GM12874 (cell line): ENCODE measurements at regions not wholly inside any gene's neighbourhood (a gene's known extent, or its start where the extent isn't known, plus 50 kb on each side); places are given as distances from the start of the nearest gene placed in this dataset.

Source experiments
- TF ChIP-seq, protein P1 (sequence below): IDR thresholded peaks from 2 replicates; pipeline ENCODE4 v1.5.1; 2011; ENCODE audit warnings: low read depth, mild to moderate bottlenecking, control low read depth, low read length, moderate library complexity; ENCODE audit not compliant: insufficient read depth

DNA sequence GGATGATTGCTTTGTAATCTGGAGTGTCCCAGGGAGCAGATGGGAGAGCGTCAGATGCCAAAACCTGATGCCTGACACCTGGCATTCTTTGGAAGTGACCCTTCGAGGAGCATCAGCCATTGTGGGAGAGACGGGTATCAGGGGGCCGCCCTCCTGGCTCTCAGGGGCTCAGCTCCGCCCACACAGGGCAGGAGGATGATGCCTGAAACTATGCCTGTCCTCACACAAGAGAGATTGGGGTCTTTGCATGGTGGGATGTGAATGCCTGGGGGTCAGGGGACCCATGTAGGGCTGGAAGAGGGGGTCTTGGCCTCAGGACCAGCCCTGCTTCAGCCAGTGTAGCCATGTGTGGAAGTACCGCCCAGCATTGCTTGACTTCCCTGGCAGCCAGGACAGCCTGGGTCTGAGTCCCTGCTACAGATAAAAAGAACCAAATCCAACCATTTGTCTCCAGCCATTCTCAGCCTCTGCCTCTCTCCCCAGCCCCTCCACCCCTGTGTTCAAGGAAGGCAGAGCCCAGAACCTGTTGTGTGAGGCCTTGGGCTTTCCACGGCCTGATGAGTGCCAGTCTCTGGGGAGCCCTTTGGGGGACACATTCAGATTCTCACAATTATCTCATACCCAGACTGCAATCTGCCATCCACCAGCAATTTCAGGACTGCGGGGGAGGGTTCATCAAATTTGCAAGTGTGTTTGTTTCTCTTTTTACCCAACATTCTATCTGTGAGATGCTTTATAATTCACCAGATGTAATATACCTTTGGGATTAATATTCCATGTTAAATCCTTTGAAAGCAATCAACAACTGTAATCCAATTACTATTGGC is 371.2 kb downstream of the PREX1 start:
- TF ChIP-seq, protein P1, sequence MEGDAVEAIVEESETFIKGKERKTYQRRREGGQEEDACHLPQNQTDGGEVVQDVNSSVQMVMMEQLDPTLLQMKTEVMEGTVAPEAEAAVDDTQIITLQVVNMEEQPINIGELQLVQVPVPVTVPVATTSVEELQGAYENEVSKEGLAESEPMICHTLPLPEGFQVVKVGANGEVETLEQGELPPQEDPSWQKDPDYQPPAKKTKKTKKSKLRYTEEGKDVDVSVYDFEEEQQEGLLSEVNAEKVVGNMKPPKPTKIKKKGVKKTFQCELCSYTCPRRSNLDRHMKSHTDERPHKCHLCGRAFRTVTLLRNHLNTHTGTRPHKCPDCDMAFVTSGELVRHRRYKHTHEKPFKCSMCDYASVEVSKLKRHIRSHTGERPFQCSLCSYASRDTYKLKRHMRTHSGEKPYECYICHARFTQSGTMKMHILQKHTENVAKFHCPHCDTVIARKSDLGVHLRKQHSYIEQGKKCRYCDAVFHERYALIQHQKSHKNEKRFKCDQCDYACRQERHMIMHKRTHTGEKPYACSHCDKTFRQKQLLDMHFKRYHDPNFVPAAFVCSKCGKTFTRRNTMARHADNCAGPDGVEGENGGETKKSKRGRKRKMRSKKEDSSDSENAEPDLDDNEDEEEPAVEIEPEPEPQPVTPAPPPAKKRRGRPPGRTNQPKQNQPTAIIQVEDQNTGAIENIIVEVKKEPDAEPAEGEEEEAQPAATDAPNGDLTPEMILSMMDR: no peak

DNA sequence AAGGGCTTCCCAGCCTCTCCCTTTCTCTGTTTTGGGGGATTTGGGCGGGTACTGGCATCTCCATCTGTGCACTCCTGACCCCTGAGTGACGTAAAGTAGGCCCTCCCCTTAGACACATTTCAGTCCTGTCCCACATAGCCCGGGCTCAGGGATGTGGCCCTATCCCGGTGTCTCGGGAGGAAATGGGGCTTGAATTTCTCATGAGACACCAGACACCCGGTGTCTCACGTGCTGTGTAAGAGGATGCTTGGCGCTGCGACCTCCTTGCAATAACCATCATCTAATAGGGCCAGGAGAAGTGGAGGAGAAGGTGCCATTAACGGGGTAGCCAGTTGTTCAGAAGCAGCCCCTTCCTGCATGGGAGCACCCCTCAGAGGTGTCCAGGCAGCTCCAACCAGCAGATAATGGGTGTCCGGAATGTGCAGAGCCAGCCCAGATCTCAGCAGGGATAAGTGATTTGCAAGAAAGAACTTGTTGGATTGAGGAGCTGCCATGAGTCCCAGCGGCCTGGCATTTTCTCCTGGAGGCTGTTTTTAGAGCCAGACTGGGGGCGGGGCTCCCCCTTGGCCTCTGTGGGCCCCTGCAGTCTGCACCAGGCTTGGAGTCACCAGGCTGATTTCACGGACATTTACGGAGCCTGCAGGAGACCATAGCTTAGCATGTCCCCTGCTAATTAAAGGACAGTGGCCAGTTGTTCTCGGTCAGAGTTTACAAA is 372.0 kb downstream of the PREX1 start:
- TF ChIP-seq, protein P1: no peak

DNA sequence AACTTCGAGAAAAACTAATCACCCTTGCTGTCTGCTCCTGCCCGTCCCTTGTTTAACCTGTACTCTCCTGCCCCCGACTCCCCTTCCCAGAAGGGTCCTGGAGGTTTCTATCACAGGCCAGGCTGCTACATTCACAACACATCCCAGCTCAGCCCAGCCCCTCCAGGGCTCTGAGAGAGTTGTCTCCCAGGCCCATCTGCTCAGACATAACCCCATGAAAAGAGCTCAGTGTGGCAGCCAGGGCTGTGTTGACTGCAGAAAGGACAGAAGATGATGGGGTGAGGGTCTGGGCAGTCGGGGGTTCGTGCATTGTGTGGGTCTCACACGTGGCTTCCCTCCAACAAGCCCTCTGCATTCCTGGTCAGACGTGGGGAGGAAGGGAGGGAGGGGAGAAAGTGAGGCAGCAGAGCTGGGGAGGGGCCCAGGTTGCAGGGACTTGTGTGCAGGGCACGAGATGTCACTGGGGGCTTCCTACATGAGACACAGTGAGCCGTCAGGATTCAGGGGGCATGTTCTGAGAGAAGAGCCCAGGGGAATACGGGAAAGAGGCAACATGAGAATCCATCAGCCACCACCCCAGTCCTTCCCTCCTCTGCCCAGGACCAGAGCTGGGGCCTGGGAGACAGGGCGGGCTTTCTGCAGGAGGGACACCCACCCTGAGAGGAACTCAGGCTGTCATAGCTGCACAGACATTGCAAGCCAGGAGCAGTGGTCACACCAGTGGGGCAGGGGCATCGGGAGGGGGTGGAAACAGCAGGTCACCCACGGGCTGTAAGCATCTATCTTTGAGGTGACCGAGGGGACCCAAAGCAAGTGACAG is 372.9 kb downstream of the PREX1 start:
- TF ChIP-seq, protein P1: no peak

DNA sequence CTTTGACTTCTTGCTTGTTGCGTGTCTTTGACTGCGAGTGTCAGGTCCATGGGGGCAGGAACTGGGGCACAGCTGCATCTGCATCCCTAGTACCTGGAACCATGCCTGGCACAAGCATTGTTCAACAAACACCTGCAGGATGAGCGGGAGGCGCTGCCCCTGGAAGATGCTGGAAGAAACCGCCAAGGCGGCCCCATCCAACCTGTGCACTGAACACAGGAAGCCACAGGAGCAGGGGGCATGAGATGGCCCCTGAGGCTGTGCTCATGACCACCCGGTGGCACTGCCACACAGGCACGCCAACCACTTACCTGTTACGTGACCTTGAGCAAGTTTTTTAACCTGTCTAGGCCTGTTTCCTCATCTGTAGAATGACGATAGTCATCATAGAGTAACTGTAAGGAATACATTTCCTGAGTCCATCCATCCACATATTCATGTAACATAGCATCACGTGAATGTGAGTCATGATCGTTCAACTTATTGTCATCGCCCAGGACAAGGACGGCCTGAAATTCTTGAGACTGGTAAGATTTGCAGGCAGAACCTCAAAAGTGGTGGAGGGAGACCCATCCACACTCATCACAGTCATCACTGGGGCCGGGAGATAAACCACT is 374.2 kb downstream of the PREX1 start:
- TF ChIP-seq, protein P1: no peak

DNA sequence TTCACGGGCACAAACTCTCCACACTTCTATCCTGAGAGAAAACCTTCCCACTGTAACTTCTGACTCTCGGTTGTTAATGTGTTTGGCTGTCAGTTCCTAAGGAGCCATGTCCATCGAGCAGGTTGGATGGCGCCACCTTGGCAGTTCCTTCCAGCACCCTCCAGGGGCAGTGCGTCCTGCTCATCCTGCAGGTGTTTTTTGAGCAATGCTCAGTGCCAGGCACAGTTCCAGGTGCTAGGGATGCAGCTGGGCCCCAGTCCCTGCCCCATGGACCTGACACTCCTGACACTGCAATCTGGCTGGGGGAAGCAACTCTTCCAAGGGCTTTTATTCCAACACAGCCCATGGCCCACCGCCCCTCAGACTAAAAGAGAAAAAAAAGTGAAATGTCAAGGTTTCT is 376.4 kb downstream of the PREX1 start:
- TF ChIP-seq, protein P1: no peak

DNA sequence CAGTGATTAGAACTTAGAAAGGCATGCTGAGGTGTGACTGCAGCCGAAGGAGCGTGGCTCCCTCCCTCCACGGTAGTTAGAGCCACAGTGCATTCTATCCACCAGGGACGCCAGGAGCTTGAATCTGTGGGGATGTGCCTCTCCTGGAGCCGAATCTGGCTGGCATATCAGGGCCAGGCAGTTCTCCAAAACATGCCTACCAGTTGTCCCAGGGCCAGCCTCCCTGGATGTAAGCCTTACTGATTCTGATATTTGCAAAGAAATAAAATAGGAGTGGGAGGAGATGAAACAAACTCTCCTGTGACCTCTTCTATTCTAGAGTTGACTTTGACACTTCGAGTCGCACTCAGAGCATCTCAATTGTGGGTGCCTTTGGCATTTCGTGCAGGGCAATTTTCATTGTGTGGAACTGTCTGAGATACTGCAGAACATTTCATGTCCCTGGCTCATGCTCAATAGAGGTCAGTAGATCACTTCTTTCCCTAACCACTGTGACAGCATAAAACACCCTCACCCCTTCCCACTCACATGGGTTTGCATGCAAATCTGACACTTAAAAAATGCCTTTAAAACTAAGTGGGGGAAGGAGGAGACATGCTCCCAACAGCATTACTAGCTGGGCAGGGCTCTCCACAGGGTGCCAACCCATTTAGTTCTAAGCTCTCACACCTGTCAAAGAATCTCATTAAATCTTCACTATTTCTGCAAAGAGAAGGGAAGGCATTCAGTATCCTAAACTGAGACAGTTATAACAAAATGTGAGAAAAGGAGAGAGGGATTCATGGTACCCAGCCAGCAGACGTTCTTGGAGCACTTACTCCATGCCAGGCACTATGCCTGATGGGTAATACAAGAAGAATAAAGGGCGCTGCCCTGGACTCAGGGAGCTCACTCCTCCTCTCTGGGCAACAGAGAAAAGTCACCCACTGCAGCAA is 378.9 kb downstream of the PREX1 start:
- TF ChIP-seq, protein P1: no peak
